ENCODE measurements at regions not wholly inside any gene's neighbourhood (a gene's known extent, or its start where the extent isn't known, plus 50 kb on each side); places are given as distances from the start of the nearest gene placed in this dataset.

- TF ChIP-seq CTCF (IDR thresholded peaks at IDR 0.05) (no peak), POLR2A (IDR thresholded peaks at IDR 0.05) (no peak)
Observed at GRCh38 chr5:38143384-38143783, 115.0 kb upstream of the EGFLAM start.

Measured in adrenal gland (tissue), 5 donors.